Neural progenitor cell (in vitro differentiated cells): ENCODE measurements at regions not wholly inside any gene's neighbourhood (a gene's known extent, or its start where the extent isn't known, plus 50 kb on each side); places are given as distances from the start of the nearest gene placed in this dataset.

ENCODE experiments used
- DNase-seq: peaks from one replicate; pipeline ENCODE4 v3.0.0-alpha.2; 2016; ENCODE audit warnings: low spot score
- H2AFZ ChIP-seq: fragments of 200-600 bp; sonication (generic); replicated peaks from 2 replicates; pipeline ENCODE4 v1.6.1; 2016; ENCODE audit warnings: antibody characterized with exemption
- H3F3A ChIP-seq: fragments of 200-600 bp; sonication (generic); 2 replicates; pipeline ENCODE4 v1.6.1; 2016; ENCODE audit warnings: antibody characterized with exemption, low read depth
- H3K27ac ChIP-seq: fragments of 200-600 bp; sonication (generic); 2 replicates; pipeline ENCODE4 v1.5.1; 2016; ENCODE audit warnings: mild to moderate bottlenecking
- H3K27me3 ChIP-seq: fragments of 200-600 bp; sonication (generic); 2 replicates; pipeline ENCODE4 v1.6.1; 2016; ENCODE audit warnings: mild to moderate bottlenecking, moderate library complexity
- H3K36me3 ChIP-seq: fragments of 200-600 bp; sonication (generic); 2 replicates; pipeline ENCODE4 v1.5.1; 2016
- H3K4me1 ChIP-seq: fragments of 200-600 bp; sonication (generic); 2 replicates; pipeline ENCODE4 v1.6.1; 2016; ENCODE audit warnings: mixed run types
- H3K4me2 ChIP-seq: fragments of 200-600 bp; sonication (generic); 2 replicates; pipeline ENCODE4 v1.6.1; 2016
- H3K4me3 ChIP-seq: fragments of 200-600 bp; sonication (generic); 2 replicates; pipeline ENCODE4 v1.5.1; 2016
- H3K79me2 ChIP-seq: fragments of 200-600 bp; sonication (generic); 2 replicates; pipeline ENCODE4 v1.6.1; 2016; ENCODE audit warnings: low read depth
- H3K9ac ChIP-seq: fragments of 200-600 bp; sonication (generic); 2 replicates; pipeline ENCODE4 v1.6.1; 2016
- H3K9me3 ChIP-seq: fragments of 200-600 bp; sonication (generic); 2 replicates; pipeline ENCODE4 v1.5.1; 2016; ENCODE audit warnings: low read depth
- H4K20me1 ChIP-seq: fragments of 200-600 bp; sonication (generic); 2 replicates; pipeline ENCODE4 v1.6.1; 2016; ENCODE audit warnings: low read depth
- H3K27ac Mint-ChIP-seq: 3 replicates; pipeline ENCODE4 v1.8.0; 2021; ENCODE audit warnings: mixed read lengths
- H3K27me3 Mint-ChIP-seq: 2 replicates; pipeline ENCODE4 v1.8.0; 2022; ENCODE audit warnings: low read depth, mild to moderate bottlenecking, inconsistent platforms, moderate library complexity, mixed read lengths; ENCODE audit not compliant: insufficient read depth
- H3K36me3 Mint-ChIP-seq: 3 replicates; pipeline ENCODE4 v1.8.0; 2021; ENCODE audit warnings: mixed read lengths
- H3K4me1 Mint-ChIP-seq: 3 replicates; pipeline ENCODE4 v1.8.0; 2021; ENCODE audit warnings: mixed read lengths
- H3K4me3 Mint-ChIP-seq: 3 replicates; pipeline ENCODE4 v1.8.0; 2021; ENCODE audit warnings: mild to moderate bottlenecking, moderate library complexity, mixed read lengths
- H3K9me3 Mint-ChIP-seq: 3 replicates; pipeline ENCODE4 v1.8.0; 2020; ENCODE audit warnings: mixed read lengths
- EZH2 ChIP-seq: fragments of 200-600 bp; sonication (generic); IDR thresholded peaks from 2 replicates; pipeline ENCODE4 v1.6.1; 2017; ENCODE audit warnings: antibody characterized with exemption, mild to moderate bottlenecking, moderate library complexity
- EZH2phosphoT487 ChIP-seq: fragments of 200-600 bp; sonication (generic); IDR thresholded peaks from 2 replicates; pipeline ENCODE4 v1.6.1; 2017; ENCODE audit warnings: antibody characterized with exemption
- TF ChIP-seq, protein P1 (sequence below): fragments of 200-600 bp; sonication (generic); IDR thresholded peaks from 2 replicates; pipeline ENCODE4 v1.5.1; 2017; ENCODE audit warnings: antibody characterized with exemption, mild to moderate bottlenecking

- Histone ChIP-seq H3K4me1 (peaks cover 9% of the 10 kb centered on the region), H3K4me3 (no peak overlapping the region), H3K27me3 (no peaks in the 10 kb centered on the region), H3K9me3 (no peaks in the 10 kb centered on the region), H3K4me2 (no peak overlapping the region), H3K9ac (no peak overlapping the region), H3K27ac (no peak overlapping the region), H3K36me3 (no peaks in the 10 kb centered on the region), H3F3A (no peaks in the 10 kb centered on the region), H2AFZ (no peak overlapping the region), H3K79me2 (no peaks in the 10 kb centered on the region), H4K20me1 (no peaks in the 10 kb centered on the region)
- no peaks in the 10 kb centered on the region for H3K9me3 Mint-ChIP-seq
- H3K4me1 Mint-ChIP-seq = no peaks in the 10 kb centered on the region
- TF ChIP-seq, protein P1, sequence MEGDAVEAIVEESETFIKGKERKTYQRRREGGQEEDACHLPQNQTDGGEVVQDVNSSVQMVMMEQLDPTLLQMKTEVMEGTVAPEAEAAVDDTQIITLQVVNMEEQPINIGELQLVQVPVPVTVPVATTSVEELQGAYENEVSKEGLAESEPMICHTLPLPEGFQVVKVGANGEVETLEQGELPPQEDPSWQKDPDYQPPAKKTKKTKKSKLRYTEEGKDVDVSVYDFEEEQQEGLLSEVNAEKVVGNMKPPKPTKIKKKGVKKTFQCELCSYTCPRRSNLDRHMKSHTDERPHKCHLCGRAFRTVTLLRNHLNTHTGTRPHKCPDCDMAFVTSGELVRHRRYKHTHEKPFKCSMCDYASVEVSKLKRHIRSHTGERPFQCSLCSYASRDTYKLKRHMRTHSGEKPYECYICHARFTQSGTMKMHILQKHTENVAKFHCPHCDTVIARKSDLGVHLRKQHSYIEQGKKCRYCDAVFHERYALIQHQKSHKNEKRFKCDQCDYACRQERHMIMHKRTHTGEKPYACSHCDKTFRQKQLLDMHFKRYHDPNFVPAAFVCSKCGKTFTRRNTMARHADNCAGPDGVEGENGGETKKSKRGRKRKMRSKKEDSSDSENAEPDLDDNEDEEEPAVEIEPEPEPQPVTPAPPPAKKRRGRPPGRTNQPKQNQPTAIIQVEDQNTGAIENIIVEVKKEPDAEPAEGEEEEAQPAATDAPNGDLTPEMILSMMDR = no peak
- no peak for TF ChIP-seq EZH2phosphoT487
- TF ChIP-seq EZH2 = no peak
- no peaks in the 10 kb centered on the region for H3K36me3 Mint-ChIP-seq
- H3K4me3 Mint-ChIP-seq = no peak overlapping the region
- H3K27me3 Mint-ChIP-seq = peaks cover 3% of the 10 kb centered on the region
- no peak overlapping the region for H3K27ac Mint-ChIP-seq
- no peak for DNase-seq
Measured at GRCh38 chr2:163324677-163325076, 411.1 kb downstream of the FIGN start.

DNA sequence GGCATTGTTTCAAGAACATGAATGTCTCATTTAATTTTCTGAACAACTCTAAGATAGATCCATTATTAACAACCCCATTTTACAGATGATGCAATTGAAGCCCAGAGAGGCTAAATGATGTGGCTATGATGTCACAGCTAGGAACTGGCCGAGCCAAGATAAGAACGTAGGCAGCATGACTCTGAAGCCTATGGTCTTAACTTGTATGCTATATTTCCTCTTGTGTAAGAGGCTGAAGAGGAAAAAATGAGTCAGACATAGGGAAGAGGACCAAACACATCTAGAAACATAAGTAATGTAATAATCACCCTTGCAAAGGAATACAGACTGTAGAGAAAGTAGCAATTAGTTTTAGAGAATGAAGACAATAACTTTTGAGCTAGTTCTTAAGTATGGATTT lies 416.8 kb downstream of the FIGN start:
- Histone ChIP-seq H3K27ac (no peak overlapping the region), H3K9ac (no peak overlapping the region), H3K4me3 (no peak overlapping the region), H3K79me2 (no peaks in the 10 kb centered on the region), H2AFZ (no peak overlapping the region), H3F3A (no peaks in the 10 kb centered on the region), H3K9me3 (no peaks in the 10 kb centered on the region), H4K20me1 (no peaks in the 10 kb centered on the region), H3K4me1 (peaks cover 9% of the 10 kb centered on the region), H3K36me3 (no peaks in the 10 kb centered on the region), H3K4me2 (no peak overlapping the region), H3K27me3 (no peaks in the 10 kb centered on the region)
- peaks cover 3% of the 10 kb centered on the region for H3K9me3 Mint-ChIP-seq
- no peak overlapping the region for H3K4me3 Mint-ChIP-seq
- no peaks in the 10 kb centered on the region for H3K36me3 Mint-ChIP-seq
- TF ChIP-seq EZH2phosphoT487 (no peak), EZH2 (no peak)
- TF ChIP-seq, protein P1 = no peak
- no peak overlapping the region for H3K27ac Mint-ChIP-seq
- no peak for DNase-seq
- H3K27me3 Mint-ChIP-seq = peaks cover 3% of the 10 kb centered on the region
- no peaks in the 10 kb centered on the region for H3K4me1 Mint-ChIP-seq

GRCh38 chr2:163314712-163315111 lies 421.1 kb downstream of the FIGN start:
- no peaks in the 10 kb centered on the region for H3K27me3 ChIP-seq
- H3K4me1 Mint-ChIP-seq = peaks cover 4% of the 10 kb centered on the region

More at GRCh38 chr2:163314712-163315111, 421.1 kb downstream of the FIGN start:
- no peak overlapping the region for H3K4me2 ChIP-seq
- H2AFZ ChIP-seq = no peak overlapping the region
- H3K9me3 ChIP-seq = no peaks in the 10 kb centered on the region
- Mint-ChIP-seq H3K27me3 (no peaks in the 10 kb centered on the region), H3K9me3 (peaks cover 3% of the 10 kb centered on the region), H3K36me3 (no peaks in the 10 kb centered on the region), H3K27ac (no peak overlapping the region), H3K4me3 (no peak overlapping the region)
- TF ChIP-seq EZH2 (no peak), EZH2phosphoT487 (no peak)
- TF ChIP-seq, protein P1 = no peak
- no peaks in the 10 kb centered on the region for H3K36me3 ChIP-seq
- no peaks in the 10 kb centered on the region for H3F3A ChIP-seq
- H3K4me1 ChIP-seq = no peaks in the 10 kb centered on the region
- DNase-seq = no peak
- H3K9ac ChIP-seq = no peak overlapping the region
- H4K20me1 ChIP-seq = no peaks in the 10 kb centered on the region
- H3K79me2 ChIP-seq = no peaks in the 10 kb centered on the region
- H3K4me3 ChIP-seq = no peak overlapping the region
- H3K27ac ChIP-seq = no peak overlapping the region
